NCI-H774 (cell line): ENCODE measurements at regions not wholly inside any gene's neighbourhood (a gene's known extent, or its start where the extent isn't known, plus 50 kb on each side); places are given as distances from the start of the nearest gene placed in this dataset.
A peak's percentile ranks its signal among the peaks of the same experiment; 100 is the strongest.
"Not testable (repeated sequence)": the region's sequence is repeated elsewhere in the genome, so short reads cannot be mapped to it uniquely, and the experiment has no call there.

Experiments
- DNase-seq: peaks from one replicate; lab custom pipeline; 2025; lab: John Stamatoyannopoulos, UW

GRCh38 chr3:20325563-20325962 lies 139.6 kb upstream of the SGO1 start:
- DNase-seq: no peak

DNA sequence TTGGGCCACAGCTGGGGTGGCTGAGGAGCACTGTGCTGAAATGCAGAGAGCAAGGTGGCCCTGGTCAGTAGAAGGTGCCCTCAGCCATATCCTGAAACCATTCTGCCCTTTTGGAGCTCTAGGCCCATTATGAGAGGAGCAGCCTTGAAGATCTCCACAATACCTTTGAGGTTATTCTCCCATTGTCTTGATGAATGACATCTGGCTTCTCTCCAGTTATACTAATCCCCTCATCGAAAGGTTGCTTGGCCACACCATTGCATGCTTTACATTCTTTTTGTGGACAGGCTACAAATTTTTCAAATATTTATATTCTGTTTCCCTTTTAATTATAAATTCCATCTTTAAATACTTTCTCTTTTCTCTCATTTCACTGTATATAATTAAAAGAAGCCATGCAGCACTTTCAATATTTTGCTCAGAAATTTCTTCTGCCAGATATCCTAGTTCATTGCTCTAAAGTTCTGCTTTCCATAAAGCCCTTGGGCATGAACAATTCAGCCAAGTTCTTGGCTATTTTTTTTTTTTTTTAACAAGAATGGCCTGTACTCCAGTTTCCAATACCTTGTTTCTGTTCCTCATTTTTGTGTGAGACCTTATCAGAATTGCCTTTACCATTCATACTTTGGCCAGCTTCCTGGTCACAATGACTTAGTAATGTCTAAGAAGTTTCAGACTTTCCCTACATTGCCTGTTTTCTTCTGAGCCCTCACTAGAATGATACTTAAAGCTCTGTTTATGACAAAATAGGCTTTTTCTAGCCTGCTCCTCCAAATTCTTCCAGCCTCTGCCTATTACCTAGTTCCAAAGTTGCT lies 138.9 kb upstream of the SGO1 start:
- DNase-seq: no peak

DNA sequence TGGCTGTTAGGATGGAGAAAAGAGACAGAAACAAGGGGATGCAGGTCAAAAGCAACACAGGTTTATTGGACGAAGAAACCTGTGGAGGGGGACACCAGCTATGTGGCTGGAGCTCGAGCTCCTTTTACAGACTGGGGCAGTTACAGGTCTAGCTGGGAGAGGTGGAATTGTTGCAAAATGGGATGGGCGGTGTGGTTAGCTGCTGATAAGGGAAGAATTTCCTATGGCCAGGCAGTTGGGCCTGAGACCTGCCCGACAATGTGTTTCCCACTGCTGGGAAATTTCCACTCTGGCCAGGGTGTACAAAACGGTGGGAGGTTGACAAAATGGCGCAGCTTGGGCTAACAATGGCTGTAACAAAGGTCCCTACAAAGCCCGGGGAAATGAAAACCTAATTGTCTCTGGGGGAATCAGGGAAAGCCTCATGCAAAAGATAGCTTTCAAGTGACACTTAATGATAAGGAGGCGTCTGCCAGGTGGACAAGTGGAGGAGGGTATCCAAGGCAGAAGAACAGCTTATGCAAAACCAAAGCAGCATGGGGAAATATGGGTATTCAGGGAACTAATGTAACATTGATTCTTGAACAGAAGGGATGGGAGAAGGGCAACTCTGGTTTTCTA lies 137.4 kb upstream of the SGO1 start:
- no peak for DNase-seq

DNA sequence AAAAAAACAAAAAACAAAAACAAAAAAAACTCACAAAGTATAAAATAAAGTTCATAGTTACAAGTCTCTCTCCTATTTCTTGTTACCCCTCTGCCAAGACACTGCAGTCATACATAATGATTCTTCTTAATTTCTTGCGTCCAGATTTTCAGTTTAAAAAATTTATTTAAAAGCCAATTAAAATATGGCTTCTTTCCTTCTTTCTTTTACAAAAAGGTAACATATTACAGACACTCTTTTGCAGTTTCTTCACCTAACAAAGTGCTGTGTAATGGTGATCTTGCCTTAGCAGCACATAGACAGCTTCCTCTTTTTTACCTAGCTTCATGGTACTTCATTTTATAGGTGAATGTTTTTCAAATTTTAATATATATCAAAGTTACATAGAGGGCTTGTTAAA lies 136.1 kb upstream of the SGO1 start:
- no peak for DNase-seq

DNA sequence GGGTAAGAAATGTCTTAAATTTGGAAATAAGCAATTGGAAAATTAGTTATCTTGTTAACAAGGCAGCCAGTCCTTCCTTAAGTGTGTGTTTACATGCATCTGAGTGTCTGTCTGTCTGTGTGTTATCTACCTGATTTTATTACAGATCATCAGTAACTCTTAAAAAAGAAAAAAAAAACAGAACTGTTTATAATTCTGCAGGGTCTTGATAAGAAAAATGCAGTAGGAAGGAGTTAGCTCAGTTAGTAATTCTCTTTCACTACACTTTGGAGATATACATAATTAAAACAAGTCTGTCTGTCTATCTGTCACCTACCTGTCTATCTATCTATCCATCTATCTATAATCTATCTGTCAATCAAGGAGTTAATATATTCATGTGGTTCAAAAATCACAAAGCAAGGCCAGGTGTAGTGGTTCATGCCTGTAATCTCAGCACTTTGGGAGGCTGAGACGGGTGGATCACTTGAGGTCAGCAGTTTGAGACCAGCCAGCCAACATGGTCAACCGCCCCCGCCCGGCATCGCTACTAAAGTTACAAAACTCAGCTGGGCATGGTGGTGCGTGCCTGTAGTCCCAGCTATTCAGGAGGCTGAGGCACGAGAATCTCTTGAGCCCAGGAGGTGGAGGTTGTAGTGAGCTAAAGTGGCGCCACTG lies 135.5 kb upstream of the SGO1 start:
- DNase-seq: no peak

DNA sequence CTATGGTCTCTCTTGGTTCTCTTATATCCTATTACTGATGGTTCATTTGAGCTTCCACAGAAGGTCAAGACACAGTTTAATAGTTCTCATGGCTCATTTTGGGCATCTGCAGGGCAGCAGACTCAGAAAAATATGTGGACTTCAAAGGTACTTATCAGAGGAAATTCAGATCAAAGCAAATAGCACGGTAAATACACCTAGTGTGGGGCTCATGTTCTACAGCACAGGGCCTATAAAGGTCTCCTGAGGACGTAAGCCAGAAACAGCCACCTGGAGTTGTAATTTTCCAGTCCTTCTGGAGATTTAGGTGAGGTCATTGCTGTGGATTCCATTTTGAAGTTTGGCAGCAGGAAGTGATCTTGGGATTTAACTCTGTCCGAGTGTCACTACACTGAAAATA lies 134.5 kb upstream of the SGO1 start:
- peak; percentile 4 for DNase-seq

DNA sequence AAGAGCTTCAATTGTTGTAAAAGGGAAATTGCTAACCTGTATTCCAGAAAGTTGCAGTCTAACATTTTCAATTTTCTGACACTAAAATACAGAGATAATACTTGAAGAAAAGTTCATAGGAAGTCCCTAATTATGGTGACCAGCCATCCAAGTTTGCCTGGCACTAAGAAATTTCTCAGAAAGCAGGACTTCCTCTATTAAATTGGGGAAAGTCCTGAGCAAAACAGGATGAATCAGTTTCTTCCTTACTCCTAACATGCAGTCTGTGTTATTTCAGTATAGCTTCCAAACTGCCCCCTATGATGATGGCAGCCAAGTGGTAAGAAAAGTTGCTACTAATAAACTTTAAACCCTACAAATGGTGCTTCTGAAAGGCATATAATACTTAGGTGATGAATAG lies 133.5 kb upstream of the SGO1 start:
- no peak for DNase-seq

DNA sequence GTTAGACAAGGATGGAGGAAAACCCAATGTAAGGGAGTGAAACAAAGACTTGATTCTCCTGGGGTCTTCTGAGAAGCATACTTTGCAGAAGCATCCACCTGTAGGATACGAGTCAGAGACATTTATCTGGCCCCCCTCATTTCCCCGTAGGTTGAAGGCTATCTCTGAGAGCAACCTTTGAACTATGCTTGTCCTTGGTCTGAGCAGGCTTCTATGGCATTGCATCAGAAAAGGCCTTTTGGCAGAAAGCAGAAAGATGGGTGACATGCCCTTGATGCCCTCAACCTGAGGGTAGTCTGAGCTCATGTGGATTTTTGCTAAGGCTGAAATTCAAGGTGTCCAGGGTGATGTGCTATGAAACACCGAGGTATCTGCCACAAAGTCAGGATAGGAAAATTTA lies 131.6 kb upstream of the SGO1 start:
- no peak for DNase-seq

- DNase-seq: no peak
Measured at GRCh38 chr3:20316238-20316637, 130.2 kb upstream of the SGO1 start.

GRCh38 chr3:20310629-20311028 lies 124.6 kb upstream of the SGO1 start:
- DNase-seq: no peak

DNA sequence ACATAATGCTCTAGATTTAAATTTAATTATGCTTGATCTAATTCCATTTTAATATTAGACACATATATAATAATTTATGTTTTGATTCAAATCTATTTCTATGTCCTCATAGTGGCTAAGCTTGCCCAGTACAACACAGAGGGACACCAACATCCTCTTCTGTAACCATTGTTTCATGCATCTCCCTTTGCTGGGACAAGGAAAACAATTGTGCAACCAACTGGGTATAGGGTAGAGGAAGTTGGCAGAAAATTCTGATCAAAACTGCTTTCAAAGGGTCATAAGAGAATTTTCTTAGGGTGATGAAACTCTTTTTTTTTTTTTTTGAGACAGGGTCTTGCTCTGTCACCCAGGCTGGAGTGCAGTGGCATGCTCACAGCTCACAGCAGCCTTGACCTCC lies 121.4 kb upstream of the SGO1 start:
- no peak for DNase-seq

DNA sequence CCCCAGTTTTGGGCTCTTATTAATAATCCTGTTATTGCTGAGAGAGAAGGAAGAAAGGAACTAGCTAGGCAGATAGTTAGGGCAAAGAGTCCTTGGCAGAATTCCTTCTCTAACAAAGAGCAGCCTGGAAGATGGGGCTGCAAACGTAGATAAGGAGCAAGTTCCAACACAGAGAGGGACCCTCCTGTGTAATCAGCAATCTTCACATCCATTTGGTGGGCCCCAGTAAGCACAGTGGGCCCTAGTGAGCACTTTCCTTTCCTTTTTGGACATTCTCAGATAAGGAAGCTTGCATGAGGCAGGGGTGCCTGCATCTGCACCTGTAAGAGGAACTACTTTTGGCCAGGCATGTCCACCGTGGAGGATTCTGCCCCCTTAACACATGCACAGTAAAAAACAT lies 119.6 kb upstream of the SGO1 start:
- no peak for DNase-seq

DNA sequence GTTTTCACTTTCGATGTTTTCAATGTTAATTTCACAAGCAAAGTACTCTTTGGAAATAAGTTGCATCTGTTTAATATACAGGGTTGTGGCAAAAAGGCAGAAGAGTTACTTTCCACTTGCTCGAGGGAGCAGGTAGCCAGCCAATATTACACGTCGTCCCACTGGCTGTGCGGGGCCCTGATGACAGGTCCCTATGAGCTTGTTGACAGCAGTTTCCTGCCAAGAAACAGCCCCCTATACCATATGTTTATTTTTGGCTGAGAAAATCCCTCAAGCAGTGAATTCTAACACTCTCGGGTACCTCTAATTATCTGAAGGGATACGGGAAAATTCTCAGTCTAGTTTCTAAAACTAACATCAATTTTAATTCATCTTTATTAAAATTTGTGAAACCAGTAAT lies 116.8 kb upstream of the SGO1 start:
- no peak for DNase-seq

GRCh38 chr3:20288050-20288449 lies 102.0 kb upstream of the SGO1 start:
- DNase-seq: no peak

GRCh38 chr3:20280257-20280656 lies 94.3 kb upstream of the SGO1 start:
- DNase-seq: no peak

GRCh38 chr3:20265977-20266376 lies 80.0 kb upstream of the SGO1 start:
- not testable (repeated sequence) for DNase-seq

DNA sequence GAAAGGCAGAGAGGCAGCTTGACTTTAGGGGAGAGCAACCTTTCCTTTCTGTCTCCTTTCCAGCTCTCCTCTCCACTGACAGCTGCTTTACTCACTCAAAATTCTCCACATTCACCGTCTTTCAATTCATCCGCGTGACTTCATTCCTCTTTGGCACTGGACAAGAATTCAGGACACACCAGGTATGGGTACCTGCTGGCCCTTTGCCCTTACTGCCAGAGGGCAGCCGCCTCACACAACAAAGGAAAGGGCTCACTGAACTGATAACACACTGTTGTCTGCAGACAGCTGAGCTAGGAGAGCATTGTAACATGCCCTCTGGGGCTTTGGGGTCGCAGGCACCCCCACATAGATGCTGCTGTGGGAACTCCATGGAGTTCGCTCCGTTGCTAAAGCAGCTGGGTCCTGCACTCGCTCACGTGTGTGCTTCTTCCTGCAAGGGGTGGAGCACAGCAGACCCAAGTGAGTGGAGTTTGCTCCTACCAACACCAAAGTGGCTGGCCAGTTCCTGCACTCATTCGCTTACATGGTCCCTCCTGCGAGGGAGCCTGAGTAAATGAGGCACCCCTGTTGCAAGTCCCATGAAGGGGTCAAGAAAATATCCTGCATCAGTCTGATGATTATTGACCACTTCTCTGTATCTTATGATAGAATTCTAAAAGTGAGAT lies 79.0 kb upstream of the SGO1 start:
- no peak for DNase-seq

DNA sequence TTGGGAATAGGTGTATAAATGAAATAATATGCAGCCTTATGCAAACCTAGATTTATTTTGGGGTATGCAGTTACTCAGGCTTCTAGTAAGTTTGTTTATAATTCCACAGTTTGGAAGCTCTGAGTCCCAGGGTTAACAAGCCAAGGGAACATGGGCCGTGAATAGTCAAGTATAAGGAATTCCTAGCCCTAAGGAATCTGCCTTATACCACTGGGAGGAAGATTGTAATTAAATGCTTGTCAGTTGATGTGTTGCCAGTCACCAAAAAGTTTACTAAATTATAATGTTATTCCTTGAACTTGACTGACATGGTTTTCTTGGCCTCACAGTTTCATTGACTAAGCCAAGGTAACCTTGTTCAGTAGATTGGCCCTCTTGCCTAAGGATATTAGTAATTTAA lies 72.4 kb upstream of the SGO1 start:
- no peak for DNase-seq

GRCh38 chr3:20256144-20256543 lies 70.1 kb upstream of the SGO1 start:
- DNase-seq: no peak

GRCh38 chr3:20254268-20255117 lies 68.5 kb upstream of the SGO1 start:
- DNase-seq: peak; percentile 5

DNA sequence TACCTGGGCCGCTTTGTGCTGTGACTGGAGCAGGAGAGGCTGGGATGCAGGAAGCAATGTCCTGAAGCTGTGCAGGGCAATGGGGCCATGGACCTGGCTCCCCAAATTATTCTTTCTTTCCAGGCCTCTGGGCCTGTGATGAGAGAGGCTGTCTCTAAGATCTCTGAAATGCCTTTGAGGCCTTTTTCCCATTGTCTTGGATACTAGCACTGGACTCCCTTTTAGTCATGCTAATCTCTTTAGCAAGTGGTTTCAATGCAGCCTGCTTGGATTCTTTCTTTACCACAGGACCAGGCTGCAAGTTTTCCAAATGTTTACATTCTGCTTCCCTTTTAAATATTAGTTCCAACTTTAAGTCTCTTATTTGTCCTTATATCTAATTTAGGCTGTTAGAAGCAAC lies 64.8 kb upstream of the SGO1 start:
- DNase-seq: no peak

DNA sequence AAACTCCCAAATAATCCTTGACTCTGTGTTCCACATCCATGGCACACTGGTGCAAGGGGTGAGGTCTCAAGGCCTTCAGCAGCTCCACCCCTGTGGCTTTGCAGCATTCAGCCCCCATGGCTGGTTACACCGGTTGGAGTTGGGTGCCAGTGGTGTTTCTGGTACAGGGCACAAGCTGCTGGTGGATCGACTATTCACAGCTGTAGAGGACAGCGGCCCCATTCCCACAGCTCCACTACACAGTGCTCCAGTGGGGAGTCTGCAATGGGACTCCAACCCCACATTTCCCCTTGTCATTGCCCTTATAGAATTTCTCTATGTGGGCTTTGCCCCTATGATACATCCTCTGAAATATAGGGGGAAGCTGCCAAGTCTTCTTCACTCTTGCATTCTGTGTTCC lies 64.3 kb upstream of the SGO1 start:
- DNase-seq: no peak
